Superior temporal gyrus (tissue), 1 donor: ENCODE measurements at regions not wholly inside any gene's neighbourhood (a gene's known extent, or its start where the extent isn't known, plus 50 kb on each side); places are given as distances from the start of the nearest gene placed in this dataset.
"Not testable (repeated sequence)": the region's sequence is repeated elsewhere in the genome, so short reads cannot be mapped to it uniquely, and the experiment has no call there.

Experiments used
- DNase-seq: peaks from one replicate; pipeline ENCODE4 v3.0.0-alpha.2; 2016; ENCODE audit errors: extremely low spot score

- no peak for DNase-seq
Measured at GRCh38 chr18:43797347-43797746, 520.1 kb upstream of the SYT4 start.

GRCh38 chr18:43800584-43800983 is 523.3 kb upstream of the SYT4 start:
- DNase-seq: no peak

DNA sequence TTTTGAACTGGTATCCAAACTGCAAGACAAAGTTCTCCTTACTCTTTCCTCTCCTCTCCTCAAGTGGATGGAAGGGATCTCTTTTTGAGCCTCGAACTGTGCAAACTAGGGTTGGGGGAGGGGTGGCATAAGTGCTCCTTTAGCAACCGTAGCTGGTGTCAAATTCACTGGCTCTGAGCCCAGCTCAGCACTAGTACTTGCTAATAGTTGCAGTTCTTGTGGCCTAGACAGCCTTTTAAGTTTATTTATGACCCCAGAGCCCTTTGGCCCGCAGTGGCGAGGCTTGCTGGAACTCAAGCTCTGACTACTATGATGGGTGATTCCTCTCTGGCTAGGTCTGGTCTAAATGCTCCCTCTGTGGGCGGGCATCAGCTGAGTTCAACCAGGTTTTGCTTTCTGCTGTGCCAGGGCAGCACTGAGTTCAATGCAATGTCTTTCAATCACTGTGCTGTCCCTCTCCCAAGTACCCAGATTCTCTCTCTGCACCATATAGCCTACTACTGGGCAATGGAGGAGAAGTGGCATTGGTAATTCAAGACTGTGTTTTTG is 528.4 kb upstream of the SYT4 start:
- DNase-seq: no peak

DNA sequence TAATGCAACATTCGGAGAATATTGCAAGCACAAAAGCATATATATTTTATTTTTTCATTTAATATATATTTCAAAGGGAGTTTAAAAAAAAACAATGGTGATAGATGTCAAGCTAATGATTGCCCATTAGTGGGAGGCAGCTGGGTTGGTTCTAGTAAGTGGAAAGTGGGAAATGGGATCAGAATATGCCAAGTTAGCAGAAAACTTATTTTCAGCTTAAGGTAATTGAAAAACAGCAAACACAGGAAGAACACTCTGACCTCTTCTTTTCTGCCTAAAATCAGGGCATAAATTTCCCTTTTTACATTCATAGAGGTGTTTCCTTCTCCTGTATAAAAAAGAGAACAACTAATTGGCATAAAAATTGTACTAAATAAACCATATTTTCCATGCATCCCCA is 535.3 kb upstream of the SYT4 start:
- DNase-seq: no peak

GRCh38 chr18:43819397-43819796 is 542.1 kb upstream of the SYT4 start:
- no peak for DNase-seq

GRCh38 chr18:43819873-43820272 is 542.6 kb upstream of the SYT4 start:
- DNase-seq: no peak

GRCh38 chr18:43825768-43826167 is 548.5 kb upstream of the SYT4 start:
- DNase-seq: no peak

DNA sequence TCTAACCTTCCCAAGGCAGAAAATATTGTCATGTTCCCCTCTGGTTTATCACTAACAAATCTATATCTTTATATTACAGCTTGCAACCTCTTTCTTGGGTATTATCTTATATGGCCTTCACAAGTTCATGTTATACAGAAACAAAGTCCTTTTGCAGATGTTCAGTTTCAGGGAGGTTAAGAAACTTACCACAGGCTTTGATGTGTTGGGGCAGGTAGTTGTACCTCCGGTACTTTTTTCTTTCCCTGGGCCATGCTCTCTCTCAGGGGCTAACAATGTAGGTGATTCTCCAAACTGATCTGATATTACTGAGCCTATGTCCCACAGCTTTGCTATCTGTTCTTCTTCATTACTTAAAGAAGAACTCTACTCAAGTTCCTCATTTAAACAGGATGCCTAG is 548.9 kb upstream of the SYT4 start:
- no peak for DNase-seq

GRCh38 chr18:43827311-43827710 is 550.0 kb upstream of the SYT4 start:
- DNase-seq: no peak

DNA sequence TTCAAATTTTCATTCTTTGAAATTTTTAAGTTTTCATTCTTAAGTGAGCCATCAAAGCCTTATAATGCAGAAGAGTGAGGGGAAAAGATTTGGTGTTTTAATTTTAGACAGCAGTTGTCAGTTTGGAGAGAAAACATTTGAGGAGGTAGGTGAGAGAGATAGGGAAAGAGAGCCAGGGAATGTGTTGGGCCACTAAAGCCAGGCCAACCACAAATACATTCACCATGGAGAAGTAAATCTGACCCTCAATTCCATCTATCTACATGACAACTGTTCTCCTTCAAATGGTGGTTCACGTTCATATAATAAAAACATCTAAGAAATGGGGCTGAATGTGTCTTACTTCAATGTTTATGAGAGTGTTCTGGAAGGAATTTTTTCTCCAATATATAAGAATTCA is 553.0 kb upstream of the SYT4 start:
- no peak for DNase-seq

DNA sequence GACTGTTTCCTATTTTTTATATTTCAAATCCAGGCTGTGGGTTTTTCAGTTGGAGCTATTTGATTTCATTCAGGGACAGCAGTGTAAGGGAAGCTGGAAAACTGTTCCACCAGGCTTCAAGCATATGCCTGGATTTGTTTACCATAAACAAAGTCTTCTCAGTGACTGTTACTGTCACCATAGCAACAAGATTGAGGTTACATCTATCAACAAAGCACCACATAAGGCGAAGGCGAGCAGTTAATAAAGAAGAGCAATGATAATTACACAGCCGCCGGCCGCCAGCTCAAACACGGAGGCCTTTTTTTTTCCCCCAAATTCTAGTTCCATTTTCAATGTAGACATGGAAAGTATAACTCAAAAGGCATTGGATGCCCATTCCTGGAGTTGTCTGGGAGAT is 553.7 kb upstream of the SYT4 start:
- no peak for DNase-seq

DNA sequence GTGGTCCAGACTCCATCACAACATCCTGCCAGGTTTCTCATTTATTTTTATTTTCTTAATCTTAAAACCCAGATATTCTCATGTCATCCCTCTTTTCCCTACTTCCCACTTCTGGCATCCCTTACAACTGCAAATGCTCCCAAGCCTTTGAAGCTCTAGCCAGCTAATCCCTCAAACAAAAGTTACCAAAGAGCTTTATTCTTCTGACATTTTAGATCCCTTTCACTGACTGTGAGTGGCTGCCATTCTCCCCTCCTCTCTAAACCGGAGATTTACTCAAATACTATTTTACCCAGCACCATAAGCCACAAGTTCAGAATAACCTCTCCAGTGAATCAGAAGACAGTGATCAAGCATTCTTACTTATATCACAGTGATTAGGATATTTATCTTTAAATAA is 569.0 kb upstream of the SYT4 start:
- no peak for DNase-seq

DNA sequence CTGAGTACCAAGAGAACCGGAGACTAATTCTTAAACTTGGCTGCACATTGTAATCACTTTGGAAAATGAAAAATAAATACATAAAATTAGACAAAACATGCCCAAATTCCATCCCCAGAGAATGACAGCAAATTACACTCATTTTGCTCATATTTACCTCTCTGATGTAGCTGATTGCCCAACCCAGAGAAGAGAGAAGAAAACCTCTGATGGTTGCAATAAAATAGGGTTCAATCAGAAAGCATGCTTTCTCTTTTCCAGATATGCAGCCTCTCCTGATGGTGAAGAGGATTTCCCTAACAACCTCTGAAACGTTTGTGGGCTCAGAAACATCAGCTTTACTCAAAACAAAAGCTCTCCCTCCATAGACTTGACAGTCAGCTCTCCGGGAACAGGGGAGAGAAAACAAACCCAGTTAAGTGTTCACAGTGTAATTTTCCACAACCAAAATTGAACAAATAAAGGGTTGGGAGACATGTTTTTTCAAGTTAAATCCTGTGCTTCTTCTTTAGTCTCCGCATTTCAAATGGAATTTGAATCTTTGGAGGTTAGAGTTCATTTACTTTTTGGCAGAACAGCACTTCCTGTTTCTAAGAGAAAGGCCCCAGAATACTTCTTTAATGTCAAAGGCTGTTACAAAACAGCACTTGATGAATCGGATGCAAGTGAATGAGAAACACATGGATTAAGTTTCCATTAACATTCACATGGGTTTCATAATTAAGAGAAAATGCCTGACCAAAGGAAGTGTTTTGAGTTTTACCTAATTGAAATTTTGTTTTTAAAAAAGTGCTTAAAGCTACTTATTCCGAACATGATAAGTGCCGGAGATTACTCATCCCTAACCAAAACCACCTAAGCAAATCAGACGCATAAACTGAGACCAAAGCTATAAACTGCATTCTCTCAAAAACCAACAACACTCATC is 570.1 kb upstream of the SYT4 start:
- DNase-seq: no peak

- DNase-seq: not testable (repeated sequence)
Measured at GRCh38 chr18:43849831-43850230, 572.5 kb upstream of the SYT4 start.

GRCh38 chr18:43855376-43855775 is 578.1 kb upstream of the SYT4 start:
- no peak for DNase-seq

GRCh38 chr18:43863180-43863579 is 585.9 kb upstream of the SYT4 start:
- DNase-seq: no peak

DNA sequence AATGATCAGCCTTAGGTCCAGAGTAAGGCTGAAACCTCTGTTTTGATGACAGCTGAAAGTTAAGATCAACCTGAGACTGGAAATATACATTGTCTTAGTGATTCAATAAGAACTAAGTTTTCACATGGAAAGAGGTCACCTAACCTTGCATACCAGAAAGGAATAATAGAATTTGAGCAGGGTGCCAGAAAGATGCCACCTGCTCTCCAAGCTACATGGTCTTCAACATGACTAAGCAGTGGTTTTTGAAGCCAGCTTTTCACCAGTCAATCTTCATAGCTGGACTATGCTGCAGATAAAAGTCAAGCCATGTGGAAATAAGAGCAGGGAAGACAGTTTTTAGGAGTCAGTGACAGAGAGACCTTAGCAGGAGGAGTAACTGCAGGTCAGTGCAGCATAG is 589.4 kb upstream of the SYT4 start:
- DNase-seq: no peak

DNA sequence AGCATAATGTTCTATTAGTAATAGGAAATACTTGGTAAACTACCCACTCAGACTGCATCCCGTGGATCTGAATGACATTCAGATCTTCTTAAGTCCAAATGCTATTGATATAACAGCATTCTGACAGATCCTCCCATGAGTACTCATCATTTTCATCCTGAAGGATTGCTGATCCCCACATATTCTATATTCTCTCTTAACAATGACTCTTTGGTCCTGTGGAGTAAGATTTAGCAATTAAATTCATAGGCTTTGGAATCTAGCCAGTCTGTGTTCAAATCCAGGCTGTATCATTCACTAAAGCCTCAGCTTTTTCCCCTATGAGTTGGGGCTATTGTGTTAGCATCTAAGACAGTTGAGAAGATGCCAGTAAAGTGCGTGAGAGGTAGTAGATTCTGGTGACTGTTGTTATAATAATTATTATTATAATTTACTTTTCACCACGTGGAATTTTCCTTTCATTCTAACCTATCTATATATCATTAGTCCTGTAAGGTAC is 591.3 kb upstream of the SYT4 start:
- no peak for DNase-seq

DNA sequence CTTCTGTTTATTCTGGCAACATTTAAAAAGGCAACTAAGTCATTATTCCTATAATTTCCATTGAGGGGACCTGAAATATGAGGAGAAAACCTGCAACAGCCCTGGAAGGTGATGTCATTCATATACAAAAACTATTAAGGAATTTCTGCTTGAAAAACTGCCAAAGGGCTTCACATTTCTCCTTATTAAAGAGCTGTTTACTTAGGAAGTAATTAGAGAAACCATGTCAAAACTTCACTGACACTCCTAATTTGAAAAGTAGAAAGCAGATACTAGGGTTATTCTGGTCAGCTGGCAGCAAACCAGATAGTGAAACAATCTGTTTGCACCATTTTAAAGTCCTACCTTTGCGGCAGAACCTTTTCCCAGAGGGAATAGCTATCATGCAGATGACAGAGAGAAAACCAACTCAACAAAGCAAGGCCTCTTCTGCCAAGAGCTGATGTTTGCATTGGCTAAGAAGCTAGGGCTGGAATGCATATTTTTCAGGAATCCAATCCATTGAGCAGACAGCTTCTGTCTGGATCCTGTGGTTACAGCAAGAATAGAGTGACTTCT is 592.2 kb upstream of the SYT4 start:
- no peak for DNase-seq

DNA sequence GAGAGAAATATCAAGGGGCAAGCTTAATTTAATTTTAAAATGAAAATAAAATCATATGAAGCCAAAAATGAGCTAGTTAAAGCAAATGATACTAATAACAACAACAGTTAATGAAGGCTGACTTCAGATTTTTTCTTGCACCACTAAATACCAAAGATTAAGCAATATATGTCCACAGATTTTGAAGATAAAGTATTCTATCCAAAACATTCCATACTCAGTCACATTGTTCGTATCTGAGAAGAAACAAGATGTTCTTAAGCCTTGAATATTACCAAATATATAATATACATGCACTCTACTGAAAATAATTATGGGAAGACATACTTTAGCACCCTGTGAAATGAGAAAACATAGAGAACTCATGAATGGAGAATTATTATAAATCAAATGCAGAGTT is 593.3 kb upstream of the SYT4 start:
- no peak for DNase-seq

- no peak for DNase-seq
Measured at GRCh38 chr18:43875511-43875910, 598.2 kb upstream of the SYT4 start.

DNA sequence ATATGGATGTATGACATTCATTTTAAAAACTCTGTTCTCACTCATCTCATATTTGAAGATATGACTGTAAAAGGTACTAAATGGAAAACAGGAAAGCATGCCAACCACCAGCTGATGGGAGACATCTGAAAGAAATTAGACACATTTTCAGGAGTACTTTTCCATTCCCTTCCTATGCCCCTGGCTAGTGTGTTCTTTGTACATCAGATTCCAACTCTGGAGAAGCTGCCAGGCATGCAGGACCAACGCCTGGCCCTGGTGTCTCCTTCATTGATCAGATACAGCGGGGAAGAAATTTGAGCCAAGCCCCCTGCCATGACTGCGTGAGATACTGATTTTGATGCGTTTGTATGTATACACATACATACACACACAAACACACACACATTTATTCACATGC is 599.0 kb upstream of the SYT4 start:
- no peak for DNase-seq

DNA sequence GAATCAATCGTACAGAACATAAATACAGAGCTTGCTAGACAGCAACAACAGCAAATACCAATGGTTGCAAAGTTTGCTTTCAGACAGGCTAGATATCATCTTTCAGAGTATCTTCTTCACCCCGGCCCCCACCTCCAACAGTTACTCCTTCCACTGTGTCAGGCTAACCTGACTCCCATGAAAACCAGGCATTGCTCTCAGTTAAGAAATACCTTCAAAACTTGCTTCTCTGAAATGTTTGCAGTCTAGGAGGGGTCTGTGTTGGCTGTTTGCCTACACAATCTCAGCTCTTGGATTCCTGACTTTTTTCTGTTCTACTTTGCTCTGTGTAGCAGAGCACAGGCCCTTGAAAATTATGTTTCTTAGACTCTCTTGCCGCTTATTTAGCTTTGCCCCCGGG is 599.5 kb upstream of the SYT4 start:
- DNase-seq: no peak
